RCC 7860 (cell line): ENCODE measurements at regions not wholly inside any gene's neighbourhood (a gene's known extent, or its start where the extent isn't known, plus 50 kb on each side); places are given as distances from the start of the nearest gene placed in this dataset.
"Not testable (repeated sequence)": the region's sequence is repeated elsewhere in the genome, so short reads cannot be mapped to it uniquely, and the experiment has no call there.

Experiments used
- DNase-seq: peaks from one replicate; pipeline ENCODE4 v3.0.0-alpha.2; 2015; ENCODE audit warnings: low spot score
- FAIRE-seq: peaks from 2 replicates; lab custom pipeline; 2012; peaks lifted over from hg19 to GRCh38; lab: Jason Lieb, UNC

DNA sequence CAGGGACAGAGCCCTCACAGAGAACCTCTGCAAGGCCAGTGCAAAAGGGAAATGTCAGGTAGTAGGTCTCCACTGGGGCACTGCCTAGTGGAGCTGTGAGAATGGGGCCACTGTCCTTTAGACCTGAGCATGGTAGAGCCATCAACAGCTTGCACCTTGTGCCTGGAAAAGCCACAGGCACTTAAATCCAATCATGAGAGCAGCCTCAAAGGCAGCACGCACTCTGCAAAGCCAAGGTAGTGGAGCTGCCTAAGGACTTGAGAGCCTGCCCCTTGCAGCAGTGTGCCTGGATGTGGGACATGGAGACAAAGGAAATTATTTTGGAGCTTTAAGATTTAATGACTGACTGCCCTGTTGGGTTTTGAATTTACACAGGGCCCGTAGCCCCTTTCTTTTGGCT, 918.5 kb upstream of the POT1 start:
- FAIRE-seq (no peak), DNase-seq (no peak)

DNA sequence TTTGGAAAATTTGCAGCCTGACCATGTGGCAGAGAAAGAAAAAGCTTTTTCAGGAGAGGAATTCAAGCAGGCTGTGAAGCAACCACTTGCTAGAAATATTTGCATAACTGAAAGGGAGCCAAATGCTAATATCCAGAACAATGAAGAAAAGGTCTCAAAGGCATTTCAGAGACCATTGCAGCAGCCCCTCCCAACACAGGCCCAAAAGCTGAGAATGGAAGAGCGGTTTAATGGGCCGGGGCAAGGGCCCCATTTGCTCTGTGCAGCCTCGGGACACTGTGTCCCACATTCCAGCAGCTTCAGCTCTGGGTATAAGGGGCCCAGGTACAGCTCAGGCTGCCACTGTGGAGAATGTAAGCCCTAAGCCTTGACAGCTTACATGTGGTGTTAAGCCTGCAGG, 918.1 kb upstream of the POT1 start:
- DNase-seq = no peak
- no peak for FAIRE-seq

DNA sequence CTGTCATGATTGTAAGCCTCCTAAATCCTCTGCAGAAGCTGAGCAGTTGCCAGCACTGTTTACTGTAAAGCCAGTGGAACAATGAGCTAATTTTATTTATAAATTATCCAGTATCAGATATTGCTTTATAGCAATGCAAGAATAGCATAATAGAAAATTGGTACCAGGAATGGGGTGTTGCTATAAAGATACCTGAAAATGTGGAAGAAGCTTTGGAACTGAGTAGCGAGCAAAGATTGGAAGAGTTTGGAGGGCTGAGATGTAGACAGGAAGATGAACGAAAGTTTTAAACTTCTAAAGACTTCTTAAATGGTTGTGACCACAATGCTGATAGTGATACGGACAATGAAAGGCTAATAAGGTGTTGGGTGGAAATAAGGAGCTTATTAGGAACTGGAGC, 917.4 kb upstream of the POT1 start:
- FAIRE-seq (no peak), DNase-seq (no peak)

DNA sequence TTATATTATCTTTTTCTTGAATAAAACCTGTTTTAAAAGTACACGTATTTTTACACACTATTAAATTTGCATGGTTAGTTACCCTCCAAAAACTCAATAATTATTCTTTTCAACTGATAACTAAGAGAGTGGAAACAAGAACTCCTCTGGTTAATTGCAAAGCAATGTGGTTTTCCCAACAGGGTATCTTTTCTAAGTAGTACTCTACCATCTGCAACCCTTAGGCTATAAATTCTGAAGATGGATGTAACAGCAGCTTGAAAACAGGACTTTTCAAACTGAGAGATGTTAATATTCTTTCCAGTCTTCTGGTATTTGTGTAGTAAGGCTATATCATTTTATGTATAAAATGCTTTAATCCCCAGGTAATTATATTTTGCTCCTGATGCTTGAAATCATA, 916.1 kb upstream of the POT1 start:
- no peak for DNase-seq
- no peak for FAIRE-seq

DNA sequence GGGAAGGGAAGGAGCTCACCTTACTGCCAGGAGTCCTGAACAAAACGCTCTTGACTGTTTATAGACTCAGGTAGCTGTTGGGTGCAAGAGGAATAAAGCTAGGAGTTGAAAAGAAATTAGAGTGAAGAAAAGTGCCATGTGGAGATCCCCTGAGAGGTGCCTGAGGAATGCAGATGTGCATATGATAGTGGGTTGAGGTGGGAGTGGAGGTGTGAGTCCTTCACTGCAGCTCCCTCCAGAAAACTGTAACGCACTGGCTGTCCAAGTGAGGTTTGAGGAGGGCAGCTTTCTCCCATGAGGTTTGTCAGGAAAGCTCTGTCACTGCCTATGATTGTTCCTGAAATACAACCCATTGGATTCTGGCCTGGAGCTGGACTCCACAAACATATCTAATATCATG, 904.8 kb upstream of the POT1 start:
- FAIRE-seq = no peak
- DNase-seq = no peak

- FAIRE-seq = no peak
These were observed 904.2 kb upstream of the POT1 start for GRCh38 chr7:125833839-125834238.

GRCh38 chr7:125830743-125831142, 901.1 kb upstream of the POT1 start:
- FAIRE-seq = no peak
- no peak for DNase-seq

More at GRCh38 chr7:125833839-125834238, 904.2 kb upstream of the POT1 start:
- no peak for DNase-seq

GRCh38 chr7:125828153-125828700, 898.6 kb upstream of the POT1 start:
- DNase-seq (no peak), FAIRE-seq (no peak)

DNA sequence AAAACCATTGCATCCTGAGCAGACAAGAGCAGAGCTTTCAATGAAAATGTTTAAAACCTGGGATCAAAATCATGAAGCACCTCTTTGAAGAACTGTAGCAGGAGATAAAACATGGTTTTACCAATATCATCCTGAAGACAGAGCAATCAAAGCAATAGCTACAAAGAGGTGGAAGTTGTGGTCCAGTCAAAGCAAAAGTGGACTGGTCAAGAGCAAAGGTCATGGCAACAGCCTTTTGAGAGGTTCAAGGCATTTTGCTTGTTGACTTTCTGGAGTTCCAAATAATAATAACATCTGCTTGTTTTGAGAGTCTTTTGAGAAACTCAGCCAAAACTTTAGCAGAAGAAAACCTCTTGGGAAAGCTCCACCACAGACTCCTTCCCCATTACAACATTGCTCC, 893.9 kb upstream of the POT1 start:
- no peak for DNase-seq
- FAIRE-seq = no peak

DNA sequence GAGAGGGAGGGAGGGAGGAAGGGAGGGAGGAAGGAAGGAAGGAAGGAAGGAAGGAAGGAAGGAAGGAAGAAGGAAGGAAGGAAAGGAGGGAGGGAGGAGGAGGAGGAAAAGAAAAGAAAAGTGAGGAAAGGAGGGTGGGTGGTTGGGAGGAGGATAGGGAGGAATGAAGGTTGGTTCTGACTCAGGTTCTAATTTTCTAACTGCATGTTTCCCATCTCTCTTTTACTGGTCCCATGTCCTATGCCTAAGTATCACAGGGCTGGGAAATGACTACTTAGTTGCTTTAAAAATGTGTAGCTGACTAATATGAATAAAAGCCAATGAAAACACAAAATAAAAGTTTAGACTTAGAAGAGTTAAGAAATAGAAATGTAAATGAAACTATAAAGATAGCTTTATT, 890.9 kb upstream of the POT1 start:
- no peak for FAIRE-seq
- DNase-seq = no peak

GRCh38 chr7:125814100-125814499, 884.5 kb upstream of the POT1 start:
- peak; percentile 49 for FAIRE-seq
- no peak for DNase-seq

DNA sequence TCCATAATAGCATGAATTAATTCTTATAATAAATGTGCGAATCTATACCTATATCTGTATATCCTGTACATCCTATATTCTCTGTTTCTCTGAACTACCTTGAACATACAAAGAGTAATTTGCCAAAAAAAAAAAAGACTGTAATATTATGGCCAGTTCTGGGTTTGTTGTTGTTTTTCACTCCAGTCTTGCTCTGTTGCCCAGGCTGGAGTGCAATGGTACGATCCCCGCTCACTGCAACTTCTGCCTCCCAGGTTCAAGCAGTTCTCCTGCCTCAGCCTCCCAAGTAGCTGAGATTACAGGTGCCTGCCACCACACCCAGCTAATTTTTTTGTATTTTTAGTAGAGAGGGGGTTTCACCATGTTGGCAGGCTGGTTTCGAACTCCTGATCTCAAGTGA, 876.9 kb upstream of the POT1 start:
- DNase-seq, FAIRE-seq: not testable (repeated sequence)

DNA sequence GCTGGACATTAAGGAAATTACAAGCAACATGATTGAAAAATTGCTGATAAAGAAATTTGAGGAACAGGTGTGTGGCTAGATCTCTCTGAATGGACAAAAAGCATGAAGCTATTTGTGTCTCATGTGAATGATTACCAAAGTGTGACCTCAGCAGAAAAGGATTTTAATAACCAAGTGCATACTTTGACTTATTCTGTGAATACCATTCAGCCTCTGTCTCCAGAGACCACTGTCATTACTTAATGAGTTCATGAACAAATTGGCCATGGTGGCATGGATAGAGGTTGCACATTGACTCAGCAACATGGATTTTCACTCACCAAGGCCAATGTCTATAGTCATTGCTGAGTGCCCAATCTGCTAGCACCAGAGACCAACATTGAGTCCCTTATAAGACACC, 874.6 kb upstream of the POT1 start:
- no peak for FAIRE-seq
- DNase-seq = no peak

- no peak for FAIRE-seq
- no peak for DNase-seq
These were observed 850.5 kb upstream of the POT1 start for GRCh38 chr7:125780153-125780552.

DNA sequence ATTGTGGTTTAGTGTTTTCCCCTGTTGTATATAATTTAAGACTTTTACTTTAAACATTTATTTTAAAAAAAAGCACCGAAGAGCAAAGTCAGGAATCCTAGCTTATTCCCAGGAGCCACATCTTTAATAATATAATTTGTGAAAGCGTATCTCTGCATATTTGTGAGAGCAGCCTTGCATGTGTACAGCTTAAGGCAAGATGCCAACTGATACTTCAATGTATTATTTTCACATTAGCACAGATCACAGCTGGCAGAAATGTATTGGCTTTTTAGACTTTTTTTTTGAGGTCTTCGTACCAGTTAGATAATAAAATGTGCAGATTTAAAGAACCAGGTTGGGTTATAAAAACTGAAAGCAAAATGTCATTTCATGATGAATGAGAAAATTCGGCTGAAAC, 845.7 kb upstream of the POT1 start:
- FAIRE-seq (no peak), DNase-seq (no peak)

DNA sequence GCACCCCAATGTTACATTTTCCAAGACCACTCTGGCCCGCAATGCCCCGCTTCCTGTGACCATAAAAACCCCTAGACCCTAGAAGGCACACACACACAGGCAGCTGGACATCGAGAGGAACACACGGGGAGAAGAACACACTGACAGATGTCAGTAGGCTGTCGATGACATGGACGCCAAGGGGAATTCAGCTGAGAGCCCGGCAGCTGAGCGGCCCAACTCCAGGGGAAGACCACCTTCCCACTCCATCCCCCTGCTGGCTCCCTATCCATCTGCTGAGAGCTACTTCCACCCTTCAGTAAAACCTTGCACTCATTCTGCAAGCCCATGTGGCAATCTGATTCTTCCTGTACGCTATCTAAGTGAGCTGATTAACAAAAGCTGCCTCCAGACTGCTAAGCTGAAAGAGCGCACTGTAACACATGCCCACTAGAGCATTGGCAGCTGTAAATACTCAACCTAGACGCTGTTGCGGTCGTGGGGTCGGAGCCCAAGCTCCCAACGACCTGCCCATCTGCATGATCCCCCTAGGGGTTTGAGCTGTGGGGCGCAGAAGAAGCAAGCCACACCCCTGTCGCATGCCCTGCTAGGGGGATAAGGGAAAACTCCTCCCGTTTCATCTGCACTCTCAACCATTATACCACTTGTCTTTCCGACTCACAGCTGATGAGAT, 843.6 kb upstream of the POT1 start:
- no peak for DNase-seq

DNA sequence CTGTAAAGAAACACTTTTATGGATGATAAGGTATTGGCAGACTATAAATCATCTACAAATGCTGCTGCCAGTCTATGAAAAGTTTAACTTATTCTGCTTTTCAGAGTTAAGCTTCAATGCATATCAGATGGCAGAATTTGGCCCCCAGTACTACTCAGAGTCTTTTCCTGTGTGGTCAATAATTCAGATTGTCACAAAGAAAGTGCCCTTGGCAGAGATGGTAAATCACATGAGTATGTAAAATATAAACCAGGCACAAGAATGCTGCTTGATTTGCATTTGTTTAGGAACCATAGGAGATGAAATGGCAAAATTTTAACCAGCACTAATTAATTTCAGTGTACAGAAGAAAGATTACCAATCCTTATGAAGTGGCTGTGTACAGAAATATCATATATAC, 818.3 kb upstream of the POT1 start:
- DNase-seq = no peak
- FAIRE-seq = no peak

More for the DNA sequence above, 843.6 kb upstream of the POT1 start:
- FAIRE-seq = no peak

DNA sequence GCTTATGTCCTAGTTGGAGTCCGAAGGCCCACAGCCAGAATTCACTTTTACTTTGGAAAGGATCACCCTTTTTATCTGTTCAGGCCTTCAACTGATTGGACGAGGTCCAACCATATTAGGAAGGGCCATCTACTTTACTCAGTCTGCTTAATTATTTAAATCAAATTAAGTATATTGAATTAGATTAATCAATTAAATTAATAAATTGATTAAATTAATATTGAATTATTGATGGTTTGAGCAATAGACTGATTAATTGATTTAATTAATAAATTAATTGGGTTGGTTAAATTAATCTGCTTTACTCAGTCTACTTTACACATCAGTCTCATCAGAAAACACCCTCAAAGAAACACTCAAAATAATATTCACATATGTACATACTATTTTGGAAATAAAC, 816.9 kb upstream of the POT1 start:
- DNase-seq = no peak
- no peak for FAIRE-seq

DNA sequence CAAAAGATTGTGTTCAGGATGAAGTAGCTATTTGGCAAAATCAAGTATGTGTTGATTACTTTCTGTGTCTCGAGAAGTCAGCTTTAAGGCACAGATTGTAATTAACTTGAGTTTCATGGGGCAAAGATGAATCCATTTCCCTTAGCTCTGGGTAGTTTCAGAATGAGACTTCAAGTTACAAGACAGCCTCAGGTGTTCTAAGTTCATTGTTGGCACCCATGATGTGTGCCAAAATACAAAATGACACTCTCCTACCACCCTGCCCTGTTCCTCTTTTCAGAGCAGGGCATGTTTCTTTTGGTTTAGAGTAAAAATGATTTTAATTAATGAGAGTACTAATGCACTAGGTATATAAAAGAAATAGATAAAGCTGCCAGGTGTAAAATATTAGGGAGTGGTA, 797.6 kb upstream of the POT1 start:
- DNase-seq (no peak), FAIRE-seq (no peak)

GRCh38 chr7:125695626-125696025, 766.0 kb upstream of the POT1 start:
- FAIRE-seq (no peak), DNase-seq (no peak)

GRCh38 chr7:125683156-125683555, 753.5 kb upstream of the POT1 start:
- DNase-seq (no peak), FAIRE-seq (no peak)

- no peak for FAIRE-seq
- DNase-seq = no peak
These were observed 751.9 kb upstream of the POT1 start for GRCh38 chr7:125681508-125681907.

GRCh38 chr7:125678771-125679170, 749.1 kb upstream of the POT1 start:
- no peak for FAIRE-seq
- no peak for DNase-seq
